BE2C (cell line): ENCODE measurements at regions not wholly inside any gene's neighbourhood (a gene's known extent, or its start where the extent isn't known, plus 50 kb on each side); places are given as distances from the start of the nearest gene placed in this dataset.
"Not testable (repeated sequence)": the region's sequence is repeated elsewhere in the genome, so short reads cannot be mapped to it uniquely, and the experiment has no call there.

ENCODE experiments used
- DNase-seq: peaks from one replicate; pipeline ENCODE4 v3.0.0-alpha.2; 2020
- H3K27me3 ChIP-seq: fragments of 250-450 bp; sonication (Bioruptor Pico); 2 replicates; pipeline ENCODE4 v1.5.1; 2020; ENCODE audit warnings: mild to moderate bottlenecking
- H3K36me3 ChIP-seq: fragments of 250-450 bp; sonication (Bioruptor Pico); 2 replicates; pipeline ENCODE4 v1.5.1; 2020; ENCODE audit warnings: mild to moderate bottlenecking
- H3K4me1 ChIP-seq: fragments of 250-450 bp; sonication (Bioruptor Pico); 2 replicates; pipeline ENCODE4 v1.5.1; 2020
- H3K4me3 ChIP-seq: 2 replicates; pipeline ENCODE4 v1.5.1; 2011; ENCODE audit warnings: low read depth, low read length
- H3K9me3 ChIP-seq: fragments of 250-450 bp; sonication (Bioruptor Pico); 2 replicates; pipeline ENCODE4 v1.5.1; 2020
- TF ChIP-seq, protein P1 (sequence below): IDR thresholded peaks from 2 replicates; pipeline ENCODE4 v1.5.1; 2012; ENCODE audit warnings: mild to moderate bottlenecking, low read depth, low read length

DNA sequence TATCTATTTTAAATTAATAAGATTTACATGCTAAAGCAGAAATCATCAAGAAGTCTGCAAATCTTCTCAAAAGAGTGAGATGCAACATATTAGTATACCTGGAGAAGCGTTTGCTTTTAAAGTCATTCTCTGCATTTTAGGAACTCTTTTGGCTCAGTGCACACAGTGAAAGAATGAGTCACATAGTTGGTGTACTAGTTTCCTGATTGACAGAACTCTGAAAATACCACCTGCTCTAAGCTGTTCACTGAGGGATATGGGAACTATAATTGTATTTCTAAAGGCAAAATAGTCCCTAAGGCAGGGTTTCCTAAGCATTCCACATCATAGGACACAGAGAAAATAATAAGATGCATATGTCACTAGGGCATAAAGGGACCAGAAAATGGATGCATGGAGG is 838.5 kb downstream of the DIPK2A start:
- Histone ChIP-seq H3K4me1 (no peaks in the 10 kb centered on the region), H3K9me3 (no peaks in the 10 kb centered on the region), H3K27me3 (no peaks in the 10 kb centered on the region), H3K36me3 (no peaks in the 10 kb centered on the region), H3K4me3 (no peak overlapping the region)
- TF ChIP-seq, protein P1, sequence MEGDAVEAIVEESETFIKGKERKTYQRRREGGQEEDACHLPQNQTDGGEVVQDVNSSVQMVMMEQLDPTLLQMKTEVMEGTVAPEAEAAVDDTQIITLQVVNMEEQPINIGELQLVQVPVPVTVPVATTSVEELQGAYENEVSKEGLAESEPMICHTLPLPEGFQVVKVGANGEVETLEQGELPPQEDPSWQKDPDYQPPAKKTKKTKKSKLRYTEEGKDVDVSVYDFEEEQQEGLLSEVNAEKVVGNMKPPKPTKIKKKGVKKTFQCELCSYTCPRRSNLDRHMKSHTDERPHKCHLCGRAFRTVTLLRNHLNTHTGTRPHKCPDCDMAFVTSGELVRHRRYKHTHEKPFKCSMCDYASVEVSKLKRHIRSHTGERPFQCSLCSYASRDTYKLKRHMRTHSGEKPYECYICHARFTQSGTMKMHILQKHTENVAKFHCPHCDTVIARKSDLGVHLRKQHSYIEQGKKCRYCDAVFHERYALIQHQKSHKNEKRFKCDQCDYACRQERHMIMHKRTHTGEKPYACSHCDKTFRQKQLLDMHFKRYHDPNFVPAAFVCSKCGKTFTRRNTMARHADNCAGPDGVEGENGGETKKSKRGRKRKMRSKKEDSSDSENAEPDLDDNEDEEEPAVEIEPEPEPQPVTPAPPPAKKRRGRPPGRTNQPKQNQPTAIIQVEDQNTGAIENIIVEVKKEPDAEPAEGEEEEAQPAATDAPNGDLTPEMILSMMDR: no peak
- DNase-seq: no peak

DNA sequence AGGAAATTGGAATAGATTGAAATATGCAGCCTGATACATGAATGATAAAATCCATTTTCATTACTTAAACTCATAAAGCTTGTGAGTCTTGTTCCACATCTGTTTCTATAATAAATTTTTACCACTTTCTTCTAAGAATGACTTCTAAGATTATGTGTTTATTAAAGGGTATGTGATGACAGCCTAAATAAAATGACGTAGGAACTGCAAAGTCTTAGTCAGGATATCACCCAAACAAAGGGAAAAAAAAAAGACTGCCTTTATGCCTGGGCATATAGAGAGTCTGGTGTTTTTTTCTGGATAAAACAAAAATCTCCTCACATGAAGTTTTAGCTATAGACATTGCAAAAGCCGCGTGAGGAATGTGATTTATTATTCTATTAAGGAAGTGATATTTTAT is 844.0 kb downstream of the DIPK2A start:
- H3K4me3 ChIP-seq: no peak overlapping the region
- H3K9me3 ChIP-seq: no peaks in the 10 kb centered on the region
- H3K36me3 ChIP-seq: no peaks in the 10 kb centered on the region
- no peaks in the 10 kb centered on the region for H3K27me3 ChIP-seq
- DNase-seq: no peak
- TF ChIP-seq, protein P1: no peak
- H3K4me1 ChIP-seq: no peaks in the 10 kb centered on the region

DNA sequence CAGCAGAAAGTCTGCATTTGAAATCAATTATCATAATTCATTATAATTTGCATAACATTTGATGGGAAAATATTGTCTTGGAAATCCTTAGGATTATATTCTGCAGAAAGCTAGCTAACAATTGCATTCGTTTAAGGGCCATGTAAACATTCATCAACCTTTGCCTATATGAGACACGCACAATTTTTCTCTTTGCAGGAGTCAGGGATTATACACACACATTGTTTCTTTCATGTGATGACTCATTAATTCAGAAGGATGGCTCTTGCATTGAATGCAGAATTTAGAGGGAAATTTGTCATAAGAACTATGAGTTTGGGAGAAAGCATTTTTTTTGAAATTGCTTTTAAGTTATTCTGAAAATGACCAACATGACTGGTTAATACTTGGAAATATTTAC is 844.7 kb downstream of the DIPK2A start:
- H3K36me3 ChIP-seq: no peaks in the 10 kb centered on the region
- TF ChIP-seq, protein P1: no peak

DNA sequence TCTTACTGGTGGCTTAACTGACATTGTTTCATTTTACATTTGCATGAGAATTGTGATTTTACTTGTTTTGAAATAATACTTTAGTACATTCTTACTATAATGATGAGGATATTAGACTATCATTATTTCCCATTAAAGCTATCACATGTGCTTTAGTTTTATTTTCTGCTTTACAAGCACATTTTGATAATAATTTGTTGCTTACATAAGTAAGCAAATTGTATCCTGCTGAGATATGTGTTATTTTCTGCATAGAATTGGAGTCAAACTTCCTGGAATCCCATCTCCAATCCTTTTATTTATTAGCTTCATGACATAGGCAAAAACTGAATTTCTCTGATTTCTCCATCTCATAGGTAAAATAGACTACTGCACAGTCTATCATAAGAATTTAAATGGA is 847.4 kb downstream of the DIPK2A start:
- H3K27me3 ChIP-seq: no peaks in the 10 kb centered on the region
- H3K36me3 ChIP-seq: no peaks in the 10 kb centered on the region
- no peak for DNase-seq
- no peaks in the 10 kb centered on the region for H3K9me3 ChIP-seq
- H3K4me3 ChIP-seq: no peak overlapping the region
- no peaks in the 10 kb centered on the region for H3K4me1 ChIP-seq
- TF ChIP-seq, protein P1: no peak

More for the DNA sequence above, 844.7 kb downstream of the DIPK2A start:
- Histone ChIP-seq H3K9me3 (no peaks in the 10 kb centered on the region), H3K4me1 (no peaks in the 10 kb centered on the region), H3K27me3 (no peaks in the 10 kb centered on the region), H3K4me3 (no peak overlapping the region)
- no peak for DNase-seq

DNA sequence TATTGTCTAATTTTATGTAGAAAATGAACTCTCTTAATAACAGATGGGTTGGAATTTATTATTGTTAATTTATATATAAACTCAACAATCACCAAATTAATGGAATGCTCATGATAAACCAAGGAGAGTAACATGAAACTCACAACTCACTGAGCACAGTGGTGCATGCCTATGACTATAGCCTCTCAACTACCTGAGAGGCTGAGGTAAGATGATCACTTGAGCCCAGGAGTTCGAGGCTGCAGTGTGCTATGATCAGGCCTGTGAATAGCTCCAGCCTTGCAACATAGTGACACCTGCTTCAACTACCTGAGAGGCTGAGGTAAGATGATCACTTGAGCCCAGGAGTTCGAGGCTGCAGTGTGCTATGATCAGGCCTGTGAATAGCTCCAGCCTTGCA is 848.6 kb downstream of the DIPK2A start:
- not testable (repeated sequence) for H3K4me1 ChIP-seq, H3K4me3 ChIP-seq, H3K36me3 ChIP-seq

DNA sequence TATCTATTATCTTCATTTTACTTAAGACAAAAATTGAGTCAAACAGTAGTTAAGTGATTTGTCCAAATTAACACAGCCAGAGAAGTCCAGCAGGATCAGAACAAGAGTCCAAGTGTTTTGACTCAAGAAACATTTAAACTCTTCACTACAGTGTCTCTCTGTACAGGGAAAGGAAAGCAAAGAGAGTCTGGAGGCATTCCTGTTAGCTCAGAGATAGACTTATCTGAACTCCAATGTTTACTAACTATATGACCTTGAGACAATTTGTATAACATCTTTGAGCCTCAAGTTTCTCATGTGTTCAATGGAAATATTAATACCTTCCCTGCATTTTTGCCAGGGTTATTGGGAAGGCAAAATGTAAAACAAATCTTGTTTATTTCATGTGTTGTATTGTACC is 849.1 kb downstream of the DIPK2A start:
- no peaks in the 10 kb centered on the region for H3K4me1 ChIP-seq
- no peak for DNase-seq

More for the DNA sequence above, 848.6 kb downstream of the DIPK2A start:
- not testable (repeated sequence) for DNase-seq, H3K9me3 ChIP-seq, H3K27me3 ChIP-seq

More for the DNA sequence above, 849.1 kb downstream of the DIPK2A start:
- H3K36me3 ChIP-seq: no peaks in the 10 kb centered on the region
- TF ChIP-seq, protein P1: no peak
- H3K9me3 ChIP-seq: no peaks in the 10 kb centered on the region
- H3K27me3 ChIP-seq: no peaks in the 10 kb centered on the region
- H3K4me3 ChIP-seq: no peak overlapping the region
